Lung (tissue), 11 donors: ENCODE measurements at regions not wholly inside any gene's neighbourhood (a gene's known extent, or its start where the extent isn't known, plus 50 kb on each side); places are given as distances from the start of the nearest gene placed in this dataset.

Experiments used
- ATAC-seq: fragments of 200-7000 bp; cut with Tn5 transposase; one replicate; pipeline ENCODE4 v1.9.1; 2020; ENCODE audit warnings: moderate number of reproducible peaks; ENCODE audit not compliant: insufficient read depth, low FRiP score
- DNase-seq, 3 donors: peaks; one replicate each; pipeline ENCODE4 v3.0.0-alpha.2; 2013 to 2017
- H3K27ac ChIP-seq, 2 donors: one replicate each; pipeline ENCODE4 v1.5.1; 2013; ENCODE audit warnings: mild to moderate bottlenecking in 2 of 2, moderate library complexity in 2 of 2, control low read depth in 1 of 2, inconsistent platforms in 1 of 2, low read depth in 1 of 2, low read length in 1 of 2
- H3K27me3 ChIP-seq, 3 donors: one replicate each; pipeline ENCODE4 v1.5.1; 2013; ENCODE audit warnings: low read length in 2 of 3; ENCODE audit not compliant: control insufficient read depth in 3 of 3, insufficient read depth in 3 of 3
- H3K36me3 ChIP-seq, 4 donors: one replicate each; pipeline ENCODE4 v1.5.1; 2013; ENCODE audit warnings: low read length in 4 of 4, mild to moderate bottlenecking in 1 of 4, moderate library complexity in 1 of 4; ENCODE audit not compliant: control insufficient read depth in 4 of 4, insufficient read depth in 4 of 4
- H3K4me1 ChIP-seq, 5 donors: one replicate each; pipeline ENCODE4 v1.5.1; 2013; ENCODE audit warnings: low read length in 5 of 5, mild to moderate bottlenecking in 2 of 5, moderate library complexity in 1 of 5; ENCODE audit not compliant: control insufficient read depth in 5 of 5, insufficient read depth in 5 of 5
- H3K4me3 ChIP-seq: one replicate; pipeline ENCODE4 v1.5.1; 2013; ENCODE audit warnings: mild to moderate bottlenecking, control low read depth, moderate library complexity
- H3K9ac ChIP-seq, 2 donors: one replicate each; pipeline ENCODE4 v1.5.1; 2013; ENCODE audit warnings: low read length in 2 of 2, control low read depth in 1 of 2; ENCODE audit not compliant: insufficient read depth in 1 of 2
- H3K9me3 ChIP-seq, 4 donors: one replicate each; pipeline ENCODE4 v1.5.1; 2013; ENCODE audit warnings: low read length in 3 of 4, mild to moderate bottlenecking in 1 of 4, moderate library complexity in 1 of 4; ENCODE audit not compliant: control insufficient read depth in 4 of 4, insufficient read depth in 3 of 4
- WGBS, 2 donors: extraction: QIAGEN DNeasy Blood & Tissue Kit; methylation state at CpG; one replicate each; pipeline ENCODE4 v1.1.7; 2013; 5-methylcytosine and 5-hydroxymethylcytosine counted together
- TF ChIP-seq, protein P1 (sequence below): IDR thresholded peaks from 2 replicates; pipeline ENCODE4 v1.5.1; 2012; ENCODE audit warnings: mild to moderate bottlenecking; ENCODE audit errors: control extremely low read depth, extremely low read depth
- donor health status: control.
- donor health status: control.
- donor health status: Bipolar disorder and iron deficiency.
- donor health status: healthy.
- donor health status: DM: yes; HTN: yes; CAD: no.

DNA sequence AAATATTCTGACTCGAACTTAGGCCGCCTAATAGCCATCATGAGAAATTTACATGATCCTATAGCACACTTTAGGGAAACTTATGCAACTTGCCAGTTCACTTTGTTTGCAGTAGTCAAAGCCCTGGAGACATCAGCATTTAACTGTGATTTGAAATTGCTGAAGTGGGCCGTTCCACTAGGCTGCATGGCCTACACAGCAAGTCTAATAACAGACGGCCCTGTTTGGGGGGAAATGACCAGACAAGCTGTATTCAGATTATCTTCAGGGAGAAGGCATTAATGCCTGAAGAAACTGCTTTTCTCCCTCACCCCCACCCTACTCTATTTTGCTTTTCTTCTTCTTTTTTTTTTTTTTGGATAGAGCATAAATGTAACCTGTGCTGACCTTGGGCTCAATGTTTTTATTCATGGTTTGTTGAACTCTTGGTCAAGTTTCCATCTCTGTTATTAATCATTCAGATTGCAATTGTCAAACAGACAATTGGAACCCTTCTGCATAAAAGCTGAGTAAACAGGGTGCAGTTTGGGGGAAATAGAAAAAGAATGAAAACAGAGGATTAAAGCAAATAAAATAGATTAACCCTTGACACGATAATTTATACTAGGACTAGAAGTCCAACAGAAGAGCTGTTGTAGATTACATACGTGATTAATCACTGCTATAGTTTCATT lies 1928.2 kb upstream of the WWC1 start:
- ATAC-seq, result no peak
- 50 to 58% methylated on average over 6 of the region's 6 CpGs for WGBS, 2 donors
- Histone ChIP-seq H3K9me3 (peaks cover 0 to 7% (median 5%) of the 10 kb centered on the region in 4 donors), H3K27me3 (no peaks in the 10 kb centered on the region), H3K27ac (no peak overlapping the region), H3K4me3 (no peak overlapping the region), H3K9ac (no peak overlapping the region), H3K4me1 (no peaks in the 10 kb centered on the region), H3K36me3 (no peaks in the 10 kb centered on the region)
- no peak for DNase-seq
- TF ChIP-seq, protein P1, sequence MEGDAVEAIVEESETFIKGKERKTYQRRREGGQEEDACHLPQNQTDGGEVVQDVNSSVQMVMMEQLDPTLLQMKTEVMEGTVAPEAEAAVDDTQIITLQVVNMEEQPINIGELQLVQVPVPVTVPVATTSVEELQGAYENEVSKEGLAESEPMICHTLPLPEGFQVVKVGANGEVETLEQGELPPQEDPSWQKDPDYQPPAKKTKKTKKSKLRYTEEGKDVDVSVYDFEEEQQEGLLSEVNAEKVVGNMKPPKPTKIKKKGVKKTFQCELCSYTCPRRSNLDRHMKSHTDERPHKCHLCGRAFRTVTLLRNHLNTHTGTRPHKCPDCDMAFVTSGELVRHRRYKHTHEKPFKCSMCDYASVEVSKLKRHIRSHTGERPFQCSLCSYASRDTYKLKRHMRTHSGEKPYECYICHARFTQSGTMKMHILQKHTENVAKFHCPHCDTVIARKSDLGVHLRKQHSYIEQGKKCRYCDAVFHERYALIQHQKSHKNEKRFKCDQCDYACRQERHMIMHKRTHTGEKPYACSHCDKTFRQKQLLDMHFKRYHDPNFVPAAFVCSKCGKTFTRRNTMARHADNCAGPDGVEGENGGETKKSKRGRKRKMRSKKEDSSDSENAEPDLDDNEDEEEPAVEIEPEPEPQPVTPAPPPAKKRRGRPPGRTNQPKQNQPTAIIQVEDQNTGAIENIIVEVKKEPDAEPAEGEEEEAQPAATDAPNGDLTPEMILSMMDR, result no peak

- peaks cover 0 to 7% (median 5%) of the 10 kb centered on the region in 4 donors for H3K9me3 ChIP-seq
- ATAC-seq (no peak), DNase-seq (no peak)
- no peaks in the 10 kb centered on the region for H3K4me1 ChIP-seq
- H3K9ac ChIP-seq, result no peak overlapping the region
- H3K27me3 ChIP-seq, result no peaks in the 10 kb centered on the region
- 65 to 74% methylated on average over 4 of the region's 4 CpGs for WGBS, 2 donors
- no peaks in the 10 kb centered on the region for H3K36me3 ChIP-seq
- H3K27ac ChIP-seq, result no peak overlapping the region
- TF ChIP-seq, protein P1, result no peak
- no peak overlapping the region for H3K4me3 ChIP-seq
Observed at GRCh38 chr5:166365164-166365563, 1926.3 kb upstream of the WWC1 start.

GRCh38 chr5:166367391-166367790 lies 1924.1 kb upstream of the WWC1 start:
- Histone ChIP-seq H3K27me3 (no peaks in the 10 kb centered on the region), H3K4me1 (no peaks in the 10 kb centered on the region), H3K36me3 (no peaks in the 10 kb centered on the region), H3K4me3 (no peak overlapping the region), H3K9ac (no peak overlapping the region), H3K27ac (no peak overlapping the region), H3K9me3 (peaks cover 0 to 7% (median 0%) of the 10 kb centered on the region in 4 donors)
- TF ChIP-seq, protein P1, result no peak
- ATAC-seq, result no peak
- no peak for DNase-seq
- WGBS, 2 donors, result 83 to 86% methylated on average over 1 of the region's 1 CpG

GRCh38 chr5:166369346-166369745 lies 1922.1 kb upstream of the WWC1 start:
- Histone ChIP-seq H3K4me3 (no peak overlapping the region), H3K27me3 (no peaks in the 10 kb centered on the region), H3K9ac (no peak overlapping the region), H3K4me1 (no peaks in the 10 kb centered on the region), H3K27ac (no peak overlapping the region), H3K9me3 (no peaks in the 10 kb centered on the region), H3K36me3 (no peaks in the 10 kb centered on the region)
- no peak for ATAC-seq
- DNase-seq, result no peak
- TF ChIP-seq, protein P1, result no peak
- WGBS, 2 donors, result 54 to 64% methylated on average over 2 of the region's 2 CpGs
